Uterus (tissue), 3 donors: ENCODE measurements at regions not wholly inside any gene's neighbourhood (a gene's known extent, or its start where the extent isn't known, plus 50 kb on each side); places are given as distances from the start of the nearest gene placed in this dataset.

Source experiments
- DNase-seq, 2 donors: peaks; one replicate each; pipeline ENCODE4 v3.0.0-alpha.2; 2019 to 2020
- H3K27ac ChIP-seq, 2 donors: fragments of 200-600 bp; sonication (generic); 1 replicate in 1 of 2; 2 replicates in 1 of 2; pipeline ENCODE4 v1.5.1; 2016 to 2018
- H3K27me3 ChIP-seq, 2 donors: fragments of 200-600 bp; sonication (generic); one replicate each; pipeline ENCODE4 v1.5.1; 2018 to 2019; ENCODE audit warnings: control low read depth in 1 of 2
- H3K36me3 ChIP-seq, 2 donors: fragments of 200-600 bp; sonication (generic); one replicate each; pipeline ENCODE4 v1.5.1; 2019; ENCODE audit warnings: control low read depth in 1 of 2
- H3K4me1 ChIP-seq, 2 donors: fragments of 200-600 bp; sonication (generic); one replicate each; pipeline ENCODE4 v1.5.1; 2018 to 2019; ENCODE audit warnings: control low read depth in 1 of 2
- H3K4me3 ChIP-seq, 2 donors: fragments of 200-600 bp; sonication (generic); 1 replicate in 1 of 2; 2 replicates in 1 of 2; pipeline ENCODE4 v1.5.1; 2018 to 2019; ENCODE audit warnings: mild to moderate bottlenecking in 1 of 2
- H3K9me3 ChIP-seq, 2 donors: fragments of 200-600 bp; sonication (generic); one replicate each; pipeline ENCODE4 v1.5.1; 2019; ENCODE audit warnings: control low read depth in 1 of 2
- POLR2A ChIP-seq, 2 donors: fragments of 450-650 bp; IDR thresholded peaks; one replicate each; pipeline ENCODE4 v1.6.1; 2016; ENCODE audit warnings: antibody characterized with exemption in 2 of 2, mild to moderate bottlenecking in 1 of 2, moderate library complexity in 1 of 2
- intact Hi-C: fragments of 100-400 bp; cut with DNase I; formaldehyde crosslinking; loops from one replicate; pipeline ENCODE4 v1.15.1; 2023; ENCODE audit warnings: low total_unique reads
- TF ChIP-seq, protein P1 (sequence below), 4 experiments: fragments of 200-600 bp in 2 of 4; fragments of 450-650 bp in 2 of 4; sonication (generic) in 2 of 4; IDR thresholded peaks; one replicate each; pipeline ENCODE4 v1.5.1; 2016 to 2019; ENCODE audit warnings: antibody characterized with exemption in 4 of 4, mild to moderate bottlenecking in 2 of 4, moderate library complexity in 1 of 4
- donor health status: DM: yes; HTN: yes; CAD: no.

GRCh38 chr1:165134431-165134830 lies 222.1 kb downstream of the LMX1A start:
- H3K9me3 ChIP-seq = no peaks in the 10 kb centered on the region
- H3K4me3 ChIP-seq = no peak overlapping the region
- H3K4me1 ChIP-seq = no peaks in the 10 kb centered on the region
- no peak for DNase-seq
- intact Hi-C loops = no loop called here
- no peaks in the 10 kb centered on the region for H3K36me3 ChIP-seq
- TF ChIP-seq, protein P1, sequence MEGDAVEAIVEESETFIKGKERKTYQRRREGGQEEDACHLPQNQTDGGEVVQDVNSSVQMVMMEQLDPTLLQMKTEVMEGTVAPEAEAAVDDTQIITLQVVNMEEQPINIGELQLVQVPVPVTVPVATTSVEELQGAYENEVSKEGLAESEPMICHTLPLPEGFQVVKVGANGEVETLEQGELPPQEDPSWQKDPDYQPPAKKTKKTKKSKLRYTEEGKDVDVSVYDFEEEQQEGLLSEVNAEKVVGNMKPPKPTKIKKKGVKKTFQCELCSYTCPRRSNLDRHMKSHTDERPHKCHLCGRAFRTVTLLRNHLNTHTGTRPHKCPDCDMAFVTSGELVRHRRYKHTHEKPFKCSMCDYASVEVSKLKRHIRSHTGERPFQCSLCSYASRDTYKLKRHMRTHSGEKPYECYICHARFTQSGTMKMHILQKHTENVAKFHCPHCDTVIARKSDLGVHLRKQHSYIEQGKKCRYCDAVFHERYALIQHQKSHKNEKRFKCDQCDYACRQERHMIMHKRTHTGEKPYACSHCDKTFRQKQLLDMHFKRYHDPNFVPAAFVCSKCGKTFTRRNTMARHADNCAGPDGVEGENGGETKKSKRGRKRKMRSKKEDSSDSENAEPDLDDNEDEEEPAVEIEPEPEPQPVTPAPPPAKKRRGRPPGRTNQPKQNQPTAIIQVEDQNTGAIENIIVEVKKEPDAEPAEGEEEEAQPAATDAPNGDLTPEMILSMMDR (IDR thresholded peaks at IDR 0.05) = no peak
- no peak for TF ChIP-seq POLR2A (IDR thresholded peaks at IDR 0.05)
- H3K27ac ChIP-seq = no peak overlapping the region
- no peaks in the 10 kb centered on the region for H3K27me3 ChIP-seq

- DNase-seq = no peak
These were observed 226.8 kb downstream of the LMX1A start for GRCh38 chr1:165129568-165130164.

GRCh38 chr1:165124772-165125171 lies 231.7 kb downstream of the LMX1A start:
- Histone ChIP-seq H3K9me3 (no peaks in the 10 kb centered on the region), H3K27ac (no peak overlapping the region), H3K36me3 (no peaks in the 10 kb centered on the region), H3K4me3 (no peak overlapping the region), H3K27me3 (no peaks in the 10 kb centered on the region), H3K4me1 (no peaks in the 10 kb centered on the region)
- TF ChIP-seq POLR2A (IDR thresholded peaks at IDR 0.05) = no peak
- TF ChIP-seq, protein P1 (IDR thresholded peaks at IDR 0.05) = no peak
- DNase-seq = no peak
- intact Hi-C loops = no loop called here

More at GRCh38 chr1:165129568-165130164, 226.8 kb downstream of the LMX1A start:
- H3K4me1 ChIP-seq = no peaks in the 10 kb centered on the region
- H3K27ac ChIP-seq = no peak overlapping the region
- no peaks in the 10 kb centered on the region for H3K9me3 ChIP-seq
- no peaks in the 10 kb centered on the region for H3K36me3 ChIP-seq
- H3K27me3 ChIP-seq = no peaks in the 10 kb centered on the region
- no peak for TF ChIP-seq POLR2A (IDR thresholded peaks at IDR 0.05)
- TF ChIP-seq, protein P1 (IDR thresholded peaks at IDR 0.05) = peak in 1 of 4 experiments; percentile 24
- H3K4me3 ChIP-seq = no peak overlapping the region
- intact Hi-C loops = no loop called here

- intact Hi-C loops = no loop called here
- Histone ChIP-seq H3K4me1 (no peaks in the 10 kb centered on the region), H3K9me3 (no peaks in the 10 kb centered on the region), H3K27ac (no peak overlapping the region), H3K27me3 (no peaks in the 10 kb centered on the region), H3K36me3 (no peaks in the 10 kb centered on the region), H3K4me3 (no peak overlapping the region)
- no peak for DNase-seq
- TF ChIP-seq, protein P1 (IDR thresholded peaks at IDR 0.05) = no peak
- no peak for TF ChIP-seq POLR2A (IDR thresholded peaks at IDR 0.05)
These were observed 237.4 kb downstream of the LMX1A start for GRCh38 chr1:165119086-165119485.

DNA sequence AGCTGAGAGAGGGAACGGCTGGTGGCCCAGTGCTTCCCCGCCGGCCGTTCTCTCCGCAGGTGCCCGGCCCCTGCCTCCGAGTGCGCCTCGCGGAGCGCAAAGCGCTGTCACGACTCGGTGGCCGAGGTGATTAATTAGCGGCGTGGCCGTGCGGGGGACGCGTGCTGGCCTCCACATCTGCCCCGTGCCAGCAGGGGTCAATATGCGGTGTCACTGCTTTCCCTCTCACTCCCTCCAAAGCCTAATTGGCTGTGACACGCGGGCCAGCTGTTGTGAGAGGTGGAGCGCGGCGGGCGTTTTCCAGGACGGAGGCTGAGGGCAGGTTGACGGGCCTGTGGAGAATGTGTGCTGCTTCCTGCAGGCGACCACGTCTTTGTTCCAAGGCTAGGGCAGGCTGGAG lies 239.0 kb downstream of the LMX1A start:
- TF ChIP-seq, protein P1 (IDR thresholded peaks at IDR 0.05) = no peak
- TF ChIP-seq POLR2A (IDR thresholded peaks at IDR 0.05) = no peak
- Histone ChIP-seq H3K4me1 (no peaks in the 10 kb centered on the region), H3K27me3 (no peaks in the 10 kb centered on the region), H3K9me3 (no peaks in the 10 kb centered on the region), H3K4me3 (no peak overlapping the region), H3K36me3 (no peaks in the 10 kb centered on the region), H3K27ac (no peak overlapping the region)
- intact Hi-C loops = no loop called here
- no peak for DNase-seq
